Activated CD4-positive, alpha-beta memory T cell treated with anti-CD3 and anti-CD28 coated beads for 36 hours (primary cell): ENCODE measurements at regions not wholly inside any gene's neighbourhood (a gene's known extent, or its start where the extent isn't known, plus 50 kb on each side); places are given as distances from the start of the nearest gene placed in this dataset.

Experiments
- CTCF ChIA-PET: fragments of 350-600 bp; sonication (Branson Sonifier 250); formaldehyde crosslinking; loops from one replicate; lab custom pipeline; 2021; ENCODE audit warnings: antibody characterized with exemption, inconsistent platforms; lab: Charles Lee
- POLR2A ChIA-PET: fragments of 350-600 bp; sonication (Branson Sonifier 250); formaldehyde crosslinking; loops from one replicate; lab custom pipeline; 2021; ENCODE audit warnings: antibody characterized with exemption; lab: Charles Lee
- DNase-seq: peaks from one replicate; pipeline ENCODE4 v3.0.0-alpha.2; 2020
- H3K27ac Mint-ChIP-seq: one replicate; pipeline ENCODE4 v1.8.0; 2021; ENCODE audit warnings: mixed read lengths
- H3K27me3 Mint-ChIP-seq: one replicate; pipeline ENCODE4 v1.8.0; 2021; ENCODE audit warnings: mixed read lengths
- H3K36me3 Mint-ChIP-seq: one replicate; pipeline ENCODE4 v1.8.0; 2021; ENCODE audit warnings: mixed read lengths
- H3K4me1 Mint-ChIP-seq: one replicate; pipeline ENCODE4 v1.8.0; 2021; ENCODE audit warnings: low read depth, mixed read lengths
- H3K4me3 Mint-ChIP-seq: one replicate; pipeline ENCODE4 v1.8.0; 2021; ENCODE audit warnings: mild to moderate bottlenecking, mixed read lengths
- H3K9me3 Mint-ChIP-seq: one replicate; pipeline ENCODE4 v1.8.0; 2021; ENCODE audit warnings: mixed read lengths
- intact Hi-C: fragments of 100-400 bp; cut with micrococcal nuclease; formaldehyde crosslinking; loops from one replicate; pipeline ENCODE4 v1.15.1; 2023

DNA sequence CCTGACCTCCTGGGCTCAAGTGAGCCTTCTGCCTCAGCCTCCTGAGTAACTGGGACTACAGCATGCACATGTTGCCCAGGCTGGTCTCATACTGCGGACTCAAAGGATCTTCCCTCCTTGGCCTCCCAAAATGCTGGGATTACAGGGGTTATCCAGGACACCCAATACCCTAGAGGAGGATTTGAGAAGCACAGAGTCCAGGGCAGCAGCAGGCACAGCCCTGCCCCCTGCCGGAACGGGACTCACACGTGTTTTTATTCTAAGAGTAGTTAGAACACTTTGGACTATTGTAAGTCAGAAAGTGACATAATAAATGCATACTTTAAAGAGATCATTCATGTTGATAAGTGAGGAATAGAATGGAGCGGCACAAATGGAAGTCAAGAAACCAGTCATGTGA lies 80.2 kb downstream of the C6orf118 start:
- POLR2A ChIA-PET: no interaction called here
- CTCF ChIA-PET: no interaction called here
- H3K27ac Mint-ChIP-seq: no peak overlapping the region
- no peaks in the 10 kb centered on the region for H3K36me3 Mint-ChIP-seq
- no peaks in the 10 kb centered on the region for H3K4me1 Mint-ChIP-seq
- H3K9me3 Mint-ChIP-seq: peaks cover 8% of the 10 kb centered on the region
- intact Hi-C loops: no loop called here
- H3K4me3 Mint-ChIP-seq: no peak overlapping the region
- no peaks in the 10 kb centered on the region for H3K27me3 Mint-ChIP-seq
- DNase-seq: no peak

DNA sequence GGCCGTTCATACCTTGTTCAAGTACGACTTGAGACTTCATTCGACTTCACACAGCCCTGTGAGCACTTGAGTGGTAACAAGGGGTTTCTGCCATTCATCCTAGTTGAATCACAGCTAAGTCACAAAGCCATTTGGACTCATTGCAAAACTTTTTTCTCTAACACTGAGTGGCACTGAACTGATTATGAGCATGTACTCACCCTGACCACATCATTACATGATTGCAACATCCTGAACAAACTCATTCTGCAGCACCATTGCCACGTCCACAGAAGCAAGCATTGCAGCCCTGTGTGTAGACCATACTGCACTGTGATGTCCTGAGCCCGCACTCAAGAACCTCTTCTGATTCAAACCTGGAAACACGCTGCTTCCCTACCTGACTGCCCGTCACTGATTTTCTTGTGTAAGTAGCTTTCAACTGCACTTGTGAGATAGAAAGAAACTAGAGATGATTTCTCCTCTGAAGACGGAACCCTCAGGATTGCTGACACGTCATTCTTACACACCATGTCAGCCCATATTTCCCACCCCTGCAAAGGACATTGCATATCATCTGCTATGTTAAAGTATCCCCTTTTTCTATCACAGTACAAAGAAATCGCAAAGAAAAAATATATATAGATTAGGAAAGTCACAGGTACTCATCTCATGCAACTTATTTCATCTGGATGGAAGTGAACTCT lies 81.6 kb downstream of the C6orf118 start:
- Mint-ChIP-seq H3K27ac (no peak overlapping the region), H3K4me3 (no peak overlapping the region), H3K27me3 (no peaks in the 10 kb centered on the region), H3K9me3 (peaks cover 8% of the 10 kb centered on the region), H3K36me3 (no peaks in the 10 kb centered on the region), H3K4me1 (no peaks in the 10 kb centered on the region)
- intact Hi-C loops: no loop called here
- no peak for DNase-seq
- ChIA-PET POLR2A (no interaction called here), CTCF (no interaction called here)

DNA sequence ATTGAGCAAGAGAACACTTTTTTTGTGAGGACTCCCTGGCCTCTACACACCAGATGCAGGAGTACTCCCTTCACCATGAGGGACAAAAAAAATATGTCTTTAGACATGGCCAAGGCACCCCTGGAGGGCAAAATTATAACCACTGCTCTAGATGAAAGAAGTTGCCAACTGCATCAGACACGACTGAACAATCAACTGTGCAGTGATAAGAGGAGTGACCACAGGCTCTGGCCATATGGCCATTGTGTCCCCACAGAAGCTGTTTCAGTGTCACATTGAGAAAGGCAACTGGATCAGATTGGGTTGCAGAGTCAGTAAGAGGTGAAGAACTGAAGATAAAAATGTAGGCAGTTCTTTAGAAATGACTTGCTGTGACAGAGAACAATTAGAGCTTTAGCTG lies 85.7 kb downstream of the C6orf118 start:
- DNase-seq: no peak
- no peaks in the 10 kb centered on the region for H3K27me3 Mint-ChIP-seq
- H3K36me3 Mint-ChIP-seq: no peaks in the 10 kb centered on the region
- no peak overlapping the region for H3K27ac Mint-ChIP-seq
- intact Hi-C loops: no loop called here
- peaks cover 8% of the 10 kb centered on the region for H3K9me3 Mint-ChIP-seq
- H3K4me3 Mint-ChIP-seq: no peak overlapping the region
- H3K4me1 Mint-ChIP-seq: no peaks in the 10 kb centered on the region
- CTCF ChIA-PET: no interaction called here
- POLR2A ChIA-PET: no interaction called here

DNA sequence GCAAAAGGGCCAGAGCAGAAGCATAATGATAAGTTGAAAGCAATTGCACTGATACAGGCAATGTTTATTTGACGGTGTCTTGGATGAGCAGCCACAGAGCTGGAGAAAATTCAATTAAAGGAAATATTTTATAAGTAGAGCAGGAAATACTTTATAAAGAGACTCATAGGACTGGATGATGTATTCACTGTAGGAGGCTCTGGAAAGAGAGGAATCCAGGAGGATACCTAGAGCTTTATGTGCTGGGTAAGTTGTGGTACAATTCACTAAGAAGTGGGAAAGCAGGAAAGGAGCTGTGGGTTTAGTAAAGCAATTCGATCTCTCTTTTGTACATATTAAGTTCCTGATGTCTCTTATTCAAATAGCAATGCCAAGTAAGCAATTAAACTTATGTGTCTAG lies 86.3 kb downstream of the C6orf118 start:
- CTCF ChIA-PET: no interaction called here
- H3K9me3 Mint-ChIP-seq: peaks cover 8% of the 10 kb centered on the region

DNA sequence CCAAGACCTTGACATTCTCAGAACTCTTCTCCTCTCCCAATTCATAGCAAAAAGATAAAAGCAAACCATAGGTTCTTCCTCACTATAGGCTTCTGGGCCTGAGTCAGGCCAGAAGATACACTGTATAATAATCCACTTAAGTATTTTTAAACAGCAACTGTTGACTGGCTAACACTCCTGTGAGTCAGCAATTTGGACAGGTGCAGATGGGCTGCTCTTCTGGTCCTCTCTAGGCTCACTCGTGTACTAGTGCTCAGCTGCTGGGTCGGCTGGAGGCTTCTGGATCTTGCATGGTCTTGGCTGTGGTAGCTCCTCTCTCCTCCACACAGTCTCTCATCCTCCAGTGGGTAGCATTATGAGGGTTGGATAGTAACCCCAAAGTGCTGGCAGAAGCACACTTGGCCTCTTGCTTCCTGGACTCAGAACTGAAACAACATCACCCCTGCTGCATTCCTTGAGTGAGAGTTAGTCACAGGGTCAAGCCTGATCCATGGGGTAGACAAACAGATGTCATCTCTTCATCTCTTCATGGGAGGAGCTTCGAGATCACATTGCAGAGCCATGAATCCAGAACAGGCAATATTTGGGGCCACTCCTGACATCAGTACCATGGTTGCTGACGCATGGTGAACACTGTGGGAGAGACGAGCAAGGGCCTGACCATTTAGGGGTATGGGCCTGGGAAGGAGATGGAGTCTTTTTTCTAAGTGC lies 86.9 kb downstream of the C6orf118 start:
- no peak for DNase-seq
- intact Hi-C loops: no loop called here
- Mint-ChIP-seq H3K27ac (no peak overlapping the region), H3K4me1 (no peaks in the 10 kb centered on the region), H3K4me3 (no peak overlapping the region), H3K9me3 (peaks cover 7% of the 10 kb centered on the region), H3K36me3 (no peaks in the 10 kb centered on the region), H3K27me3 (no peaks in the 10 kb centered on the region)
- ChIA-PET POLR2A (no interaction called here), CTCF (no interaction called here)

More for the DNA sequence above, 86.3 kb downstream of the C6orf118 start:
- POLR2A ChIA-PET: no interaction called here
- no peak overlapping the region for H3K27ac Mint-ChIP-seq
- no peaks in the 10 kb centered on the region for H3K27me3 Mint-ChIP-seq
- H3K36me3 Mint-ChIP-seq: no peaks in the 10 kb centered on the region
- no peak for DNase-seq
- H3K4me3 Mint-ChIP-seq: no peak overlapping the region
- intact Hi-C loops: no loop called here
- H3K4me1 Mint-ChIP-seq: no peaks in the 10 kb centered on the region

DNA sequence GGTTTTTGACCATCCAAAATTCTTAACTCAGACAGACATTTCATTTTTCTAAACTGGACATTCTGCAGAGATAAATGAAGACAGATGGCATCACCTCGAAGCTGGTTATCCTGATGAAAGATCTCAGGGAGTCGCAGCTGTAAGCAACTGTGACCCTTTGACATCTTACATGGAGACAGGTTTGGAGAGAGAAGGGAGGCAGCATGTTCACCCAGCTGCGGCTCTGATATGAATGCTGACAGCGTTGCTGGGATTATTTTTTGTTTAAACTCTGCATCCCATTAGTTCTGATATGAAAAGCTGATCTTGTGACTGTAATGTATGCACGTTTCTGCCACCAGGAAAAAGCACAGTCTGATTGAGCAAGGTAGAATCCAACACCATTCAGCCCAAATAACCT lies 89.4 kb downstream of the C6orf118 start:
- intact Hi-C loops: no loop called here
- CTCF ChIA-PET: no interaction called here
- no peaks in the 10 kb centered on the region for H3K4me1 Mint-ChIP-seq
- DNase-seq: no peak
- no peak overlapping the region for H3K27ac Mint-ChIP-seq
- peaks cover 5% of the 10 kb centered on the region for H3K9me3 Mint-ChIP-seq
- POLR2A ChIA-PET: no interaction called here
- H3K36me3 Mint-ChIP-seq: no peaks in the 10 kb centered on the region
- H3K27me3 Mint-ChIP-seq: no peaks in the 10 kb centered on the region
- no peak overlapping the region for H3K4me3 Mint-ChIP-seq

DNA sequence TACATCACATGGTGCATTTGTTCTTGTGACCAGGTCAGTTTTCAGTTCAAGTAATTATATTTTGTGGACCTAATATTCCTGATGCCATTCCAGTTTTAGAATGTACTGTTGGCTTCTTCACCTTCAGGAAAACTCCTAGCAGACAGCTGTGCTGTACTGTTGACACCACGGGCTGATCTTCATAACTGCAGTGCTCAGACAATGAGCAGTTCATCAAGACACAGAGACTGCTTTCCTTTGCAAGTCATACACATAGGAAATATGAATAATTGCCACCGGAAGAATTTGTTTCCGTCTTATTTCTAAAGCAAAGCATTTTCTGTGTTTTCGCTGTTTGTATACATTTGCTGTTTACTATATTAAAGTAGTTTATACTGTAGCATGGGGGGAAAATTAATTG lies 89.8 kb downstream of the C6orf118 start:
- intact Hi-C loops: no loop called here
- ChIA-PET POLR2A (no interaction called here), CTCF (no interaction called here)
- H3K27me3 Mint-ChIP-seq: no peaks in the 10 kb centered on the region
- no peak overlapping the region for H3K27ac Mint-ChIP-seq
- H3K9me3 Mint-ChIP-seq: peaks cover 5% of the 10 kb centered on the region
- H3K36me3 Mint-ChIP-seq: no peaks in the 10 kb centered on the region
- no peaks in the 10 kb centered on the region for H3K4me1 Mint-ChIP-seq
- no peak overlapping the region for H3K4me3 Mint-ChIP-seq
- no peak for DNase-seq

DNA sequence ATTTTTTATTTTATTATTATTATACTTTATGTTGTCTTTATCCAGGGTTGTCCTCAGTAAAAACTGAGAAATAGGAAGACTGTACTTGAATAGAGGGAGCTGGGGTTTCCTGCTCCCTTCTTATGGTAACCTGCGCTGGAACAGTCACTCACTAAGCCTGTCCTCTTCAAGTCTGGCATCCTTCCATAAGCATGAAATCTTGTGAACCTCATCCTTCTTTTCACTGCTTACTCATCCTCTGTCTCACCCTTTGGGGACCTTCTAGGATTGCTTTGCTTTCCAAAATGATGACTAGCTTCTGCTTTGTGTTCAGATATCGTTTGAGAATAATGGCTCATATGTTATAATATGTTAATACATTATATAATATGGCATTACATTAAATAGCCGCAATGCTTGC lies 90.6 kb downstream of the C6orf118 start:
- intact Hi-C loops: no loop called here
- no peak overlapping the region for H3K27ac Mint-ChIP-seq
- no peak overlapping the region for H3K4me3 Mint-ChIP-seq
- no peaks in the 10 kb centered on the region for H3K36me3 Mint-ChIP-seq
- ChIA-PET CTCF (interaction anchor here (0.6 kb wide), 1 partner anchor 1956 kb away, joined by 3 read pairs; no protein-coding TSS in a partner anchor), POLR2A (no interaction called here)
- H3K4me1 Mint-ChIP-seq: no peaks in the 10 kb centered on the region
- H3K27me3 Mint-ChIP-seq: no peaks in the 10 kb centered on the region
- no peak for DNase-seq
- peaks cover 7% of the 10 kb centered on the region for H3K9me3 Mint-ChIP-seq

DNA sequence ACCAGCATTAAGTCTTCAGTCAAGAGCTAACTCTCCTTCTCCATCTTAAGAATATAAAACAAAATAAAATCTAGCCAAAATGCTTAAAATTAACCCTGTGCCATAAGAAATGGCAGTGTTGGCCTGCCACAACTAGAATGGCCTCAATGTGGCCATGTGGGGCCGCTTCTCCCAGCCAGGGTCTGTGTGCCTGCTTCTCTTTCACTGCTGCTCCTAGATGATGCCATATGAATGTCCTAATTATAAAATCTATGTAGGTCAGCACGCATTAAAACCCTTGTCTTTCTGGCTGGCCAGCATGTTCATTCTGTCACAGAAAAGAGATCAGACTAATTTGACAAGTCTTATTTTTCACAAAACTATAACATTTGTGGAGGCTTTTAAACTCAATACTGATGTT lies 102.6 kb downstream of the C6orf118 start:
- H3K9me3 Mint-ChIP-seq: peaks cover 12% of the 10 kb centered on the region
- no peaks in the 10 kb centered on the region for H3K4me1 Mint-ChIP-seq
- no peak for DNase-seq
- intact Hi-C loops: no loop called here
- POLR2A ChIA-PET: no interaction called here
- CTCF ChIA-PET: no interaction called here
- no peak overlapping the region for H3K4me3 Mint-ChIP-seq
- no peaks in the 10 kb centered on the region for H3K36me3 Mint-ChIP-seq
- H3K27ac Mint-ChIP-seq: no peak overlapping the region
- H3K27me3 Mint-ChIP-seq: no peaks in the 10 kb centered on the region

DNA sequence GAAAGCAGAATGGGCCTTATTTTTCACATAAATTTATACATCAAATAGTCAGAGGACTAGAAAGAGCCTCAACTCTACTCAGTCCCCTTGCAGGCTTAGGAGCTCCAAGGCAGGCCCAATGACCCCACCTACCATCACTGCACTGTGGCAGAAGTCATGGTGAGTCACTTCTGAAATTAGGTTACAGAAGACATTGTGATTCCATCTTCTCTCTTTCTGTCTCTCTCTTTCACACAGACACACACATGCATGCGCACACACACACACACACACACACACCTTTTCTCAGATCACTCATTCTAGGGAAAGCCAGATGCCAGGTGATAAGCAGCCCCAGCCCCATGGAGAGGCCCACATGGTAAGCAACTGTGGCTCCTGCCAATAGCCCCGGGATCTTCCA lies 103.8 kb downstream of the C6orf118 start:
- no peak overlapping the region for H3K27ac Mint-ChIP-seq
- POLR2A ChIA-PET: no interaction called here
- no peaks in the 10 kb centered on the region for H3K36me3 Mint-ChIP-seq
- H3K27me3 Mint-ChIP-seq: no peaks in the 10 kb centered on the region
- intact Hi-C loops: no loop called here
- no peaks in the 10 kb centered on the region for H3K4me1 Mint-ChIP-seq
- H3K4me3 Mint-ChIP-seq: no peak overlapping the region
- H3K9me3 Mint-ChIP-seq: peaks cover 14% of the 10 kb centered on the region
- DNase-seq: no peak
- CTCF ChIA-PET: no interaction called here

DNA sequence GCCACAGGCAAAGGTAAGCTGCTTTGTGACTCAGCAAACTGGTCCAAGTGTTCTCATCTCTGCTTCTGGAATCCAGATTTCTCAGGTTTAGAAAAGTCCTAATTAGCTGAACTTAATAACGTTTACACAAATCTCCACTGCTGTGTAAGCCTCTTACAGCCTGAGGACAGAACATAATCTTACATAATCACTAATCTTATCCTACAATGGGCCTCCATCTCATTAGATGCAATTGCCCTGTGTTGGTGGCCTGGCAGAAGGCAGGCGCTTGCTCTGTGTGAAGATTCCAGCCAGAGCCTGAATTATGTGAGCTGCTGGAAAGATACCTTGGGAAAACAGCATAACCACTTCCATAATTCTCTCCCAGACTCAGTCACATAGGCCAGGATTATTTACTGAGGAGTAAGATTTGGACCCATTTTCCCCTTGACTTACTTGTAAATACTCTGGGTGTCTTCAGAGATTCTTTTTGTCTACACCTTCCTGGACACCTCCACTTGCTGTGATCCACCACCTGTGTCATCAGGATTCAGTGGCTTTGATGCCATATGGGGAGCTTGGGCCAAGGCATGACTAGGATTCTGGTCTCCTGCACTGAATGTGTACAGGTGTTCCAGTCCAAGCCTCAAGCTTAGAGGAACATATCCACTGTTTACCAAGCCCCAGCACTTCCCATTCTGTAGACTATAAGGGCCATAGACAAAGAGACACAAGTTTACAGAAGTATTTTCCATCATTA lies 104.4 kb downstream of the C6orf118 start:
- peaks cover 11% of the 10 kb centered on the region for H3K9me3 Mint-ChIP-seq
- no peak for DNase-seq
- H3K27ac Mint-ChIP-seq: no peak overlapping the region
- H3K4me3 Mint-ChIP-seq: no peak overlapping the region
- H3K36me3 Mint-ChIP-seq: no peaks in the 10 kb centered on the region
- no peaks in the 10 kb centered on the region for H3K4me1 Mint-ChIP-seq
- no peaks in the 10 kb centered on the region for H3K27me3 Mint-ChIP-seq
- ChIA-PET CTCF (no interaction called here), POLR2A (no interaction called here)
- intact Hi-C loops: no loop called here

DNA sequence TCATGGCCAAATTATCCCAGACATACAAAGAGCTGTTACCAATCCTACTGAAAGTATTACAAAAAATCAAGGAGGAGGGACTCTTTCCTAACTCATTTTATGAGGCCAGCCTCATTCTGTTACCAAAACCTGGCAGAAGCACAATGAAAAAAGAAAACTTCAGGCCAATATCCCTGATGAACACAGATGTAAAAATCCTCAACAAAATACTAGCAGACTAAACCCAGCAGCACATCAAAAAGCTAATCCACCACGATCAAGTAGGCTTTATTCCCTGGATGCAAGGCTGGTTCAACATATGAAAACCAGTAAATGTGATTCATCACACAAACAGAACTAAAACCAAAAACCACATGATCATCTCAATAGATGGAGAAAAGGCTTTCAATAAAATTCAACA lies 109.2 kb downstream of the C6orf118 start:
- H3K4me3 Mint-ChIP-seq: no peak overlapping the region
- H3K36me3 Mint-ChIP-seq: no peaks in the 10 kb centered on the region
- POLR2A ChIA-PET: no interaction called here

More for the DNA sequence above, 109.2 kb downstream of the C6orf118 start:
- intact Hi-C loops: no loop called here
- Mint-ChIP-seq H3K4me1 (no peaks in the 10 kb centered on the region), H3K9me3 (peaks cover 8% of the 10 kb centered on the region), H3K27me3 (no peaks in the 10 kb centered on the region), H3K27ac (no peak overlapping the region)
- no peak for DNase-seq
- CTCF ChIA-PET: no interaction called here
